HG03442 (cell line): ENCODE measurements at regions not wholly inside any gene's neighbourhood (a gene's known extent, or its start where the extent isn't known, plus 50 kb on each side); places are given as distances from the start of the nearest gene placed in this dataset.

Source experiments
- ATAC-seq: cut with Tn5 transposase; IDR thresholded peaks from one replicate; pipeline ENCODE4 v1.9.1; 2021; ENCODE audit warnings: mild to moderate bottlenecking, moderate library complexity; ENCODE audit not compliant: unreplicated experiment

GRCh38 chr1:94708299-94708685 lies 111.9 kb upstream of the SLC44A3 start:
- no peak for ATAC-seq

- ATAC-seq, result no peak
Measured at GRCh38 chr1:94707321-94708298, 112.5 kb upstream of the SLC44A3 start.

GRCh38 chr1:94702442-94702815 lies 117.7 kb upstream of the SLC44A3 start:
- ATAC-seq, result no peak

GRCh38 chr1:94701796-94702441 lies 118.2 kb upstream of the SLC44A3 start:
- ATAC-seq, result no peak

- no peak for ATAC-seq
Measured at GRCh38 chr1:94698759-94699502, 121.2 kb upstream of the SLC44A3 start.

- no peak for ATAC-seq
Measured at GRCh38 chr1:94698356-94698755, 121.8 kb upstream of the SLC44A3 start.

GRCh38 chr1:94697839-94698238 lies 122.3 kb upstream of the SLC44A3 start:
- no peak for ATAC-seq

- no peak for ATAC-seq
Measured at GRCh38 chr1:94694226-94694915, 125.8 kb upstream of the SLC44A3 start.

GRCh38 chr1:94693435-94693834 lies 126.7 kb upstream of the SLC44A3 start:
- no peak for ATAC-seq

- no peak for ATAC-seq
Measured at GRCh38 chr1:94693029-94693428, 127.1 kb upstream of the SLC44A3 start.

- no peak for ATAC-seq
Measured at GRCh38 chr1:94688646-94689045, 131.5 kb upstream of the SLC44A3 start.

- no peak for ATAC-seq
Measured at GRCh38 chr1:94686882-94687281, 133.3 kb upstream of the SLC44A3 start.

- no peak for ATAC-seq
Measured at GRCh38 chr1:94684690-94685250, 135.4 kb upstream of the SLC44A3 start.

GRCh38 chr1:94683886-94684285 lies 136.3 kb upstream of the SLC44A3 start:
- no peak for ATAC-seq

GRCh38 chr1:94680039-94680377 lies 138.4 kb upstream of the F3 start:
- no peak for ATAC-seq

GRCh38 chr1:94679332-94680038 lies 137.9 kb upstream of the F3 start:
- no peak for ATAC-seq

- no peak for ATAC-seq
Measured at GRCh38 chr1:94678202-94678848, 136.8 kb upstream of the F3 start.

GRCh38 chr1:94677714-94678113 lies 136.2 kb upstream of the F3 start:
- ATAC-seq, result no peak

GRCh38 chr1:94677087-94677486 lies 135.5 kb upstream of the F3 start:
- ATAC-seq, result no peak

- ATAC-seq, result no peak
Measured at GRCh38 chr1:94676686-94677085, 135.1 kb upstream of the F3 start.
